ENCODE measurements at regions not wholly inside any gene's neighbourhood (a gene's known extent, or its start where the extent isn't known, plus 50 kb on each side); places are given as distances from the start of the nearest gene placed in this dataset.

GRCh38 chr1:188846468-188846867 is 1631.2 kb downstream of the BRINP3 start:
- Histone ChIP-seq H3K27me3 (ENCODE audit: low read depth) (no peaks in the 10 kb centered on the region), H3K36me3 (no peaks in the 10 kb centered on the region), H3K27ac (replicated peaks) (no peak overlapping the region), H3K9me3 (replicated peaks) (peaks cover 2% of the 10 kb centered on the region), H3K4me3 (no peak overlapping the region), H3K4me1 (no peaks in the 10 kb centered on the region)
- intact Hi-C loops (cut with micrococcal nuclease), result no loop called here
- no peak for DNase-seq
- no peak for TF ChIP-seq CTCF (IDR thresholded peaks at IDR 0.05; ENCODE audit: borderline replicate concordance)

- Histone ChIP-seq H3K4me3 (no peak overlapping the region), H3K27me3 (ENCODE audit: low read depth) (no peaks in the 10 kb centered on the region), H3K36me3 (no peaks in the 10 kb centered on the region), H3K4me1 (no peaks in the 10 kb centered on the region), H3K9me3 (replicated peaks) (peaks cover 44% of the 10 kb centered on the region), H3K27ac (replicated peaks) (no peak overlapping the region)
- intact Hi-C loops (cut with micrococcal nuclease), result no loop called here
- TF ChIP-seq CTCF (IDR thresholded peaks at IDR 0.05; ENCODE audit: borderline replicate concordance), result no peak
- DNase-seq, result no peak
Measured at GRCh38 chr1:188857526-188858087, 1620.1 kb downstream of the BRINP3 start.

GRCh38 chr1:188867614-188868013 is 1610.0 kb downstream of the BRINP3 start:
- TF ChIP-seq CTCF (IDR thresholded peaks at IDR 0.05; ENCODE audit: borderline replicate concordance), result no peak

GRCh38 chr1:188871164-188871563 is 1606.5 kb downstream of the BRINP3 start:
- no peaks in the 10 kb centered on the region for H3K4me1 ChIP-seq
- H3K27ac ChIP-seq (replicated peaks), result no peak overlapping the region
- no peaks in the 10 kb centered on the region for H3K27me3 ChIP-seq (ENCODE audit: low read depth)
- no peak overlapping the region for H3K4me3 ChIP-seq
- intact Hi-C loops (cut with micrococcal nuclease), result no loop called here
- no peaks in the 10 kb centered on the region for H3K36me3 ChIP-seq
- DNase-seq, result no peak
- no peaks in the 10 kb centered on the region for H3K9me3 ChIP-seq (replicated peaks)
- TF ChIP-seq CTCF (IDR thresholded peaks at IDR 0.05; ENCODE audit: borderline replicate concordance), result no peak

More at GRCh38 chr1:188867614-188868013, 1610.0 kb downstream of the BRINP3 start:
- DNase-seq, result no peak
- peaks cover 21% of the 10 kb centered on the region for H3K9me3 ChIP-seq (replicated peaks)
- no peaks in the 10 kb centered on the region for H3K4me1 ChIP-seq
- no peaks in the 10 kb centered on the region for H3K27me3 ChIP-seq (ENCODE audit: low read depth)
- H3K36me3 ChIP-seq, result no peaks in the 10 kb centered on the region
- no peak overlapping the region for H3K27ac ChIP-seq (replicated peaks)
- no peak overlapping the region for H3K4me3 ChIP-seq
- intact Hi-C loops (cut with micrococcal nuclease), result no loop called here

- TF ChIP-seq CTCF (IDR thresholded peaks at IDR 0.05; ENCODE audit: borderline replicate concordance), result no peak
- Histone ChIP-seq H3K4me3 (no peak overlapping the region), H3K36me3 (no peaks in the 10 kb centered on the region), H3K4me1 (no peaks in the 10 kb centered on the region), H3K27ac (replicated peaks) (no peak overlapping the region), H3K9me3 (replicated peaks) (no peaks in the 10 kb centered on the region), H3K27me3 (ENCODE audit: low read depth) (no peaks in the 10 kb centered on the region)
- intact Hi-C loops (cut with micrococcal nuclease), result no loop called here
- no peak for DNase-seq
Measured at GRCh38 chr1:188872376-188872775, 1605.3 kb downstream of the BRINP3 start.
